ENCODE measurements at regions not wholly inside any gene's neighbourhood (a gene's known extent, or its start where the extent isn't known, plus 50 kb on each side); places are given as distances from the start of the nearest gene placed in this dataset.

- Histone ChIP-seq H3K4me3 (ENCODE audit: low read length) (no peak overlapping the region), H3K27me3 (ENCODE audit: control insufficient read depth, insufficient read depth, low read length) (no peaks in the 10 kb centered on the region), H3K36me3 (ENCODE audit: control insufficient read depth, low read depth, low read length) (no peaks in the 10 kb centered on the region), H3K27ac (ENCODE audit: low read length) (no peak overlapping the region), H3K4me1 (ENCODE audit: control insufficient read depth, low read depth, low read length) (peaks cover 11% of the 10 kb centered on the region), H3K9me3 (ENCODE audit: control insufficient read depth, low read depth, low read length) (no peaks in the 10 kb centered on the region), H3K9ac (ENCODE audit: low read length) (no peak overlapping the region)
Observed at GRCh38 chr6:25013246-25013645, 77.5 kb upstream of the RIPOR2 start.

GRCh38 chr6:25014369-25014768, 78.6 kb upstream of the RIPOR2 start:
- Histone ChIP-seq H3K4me1 (ENCODE audit: control insufficient read depth, low read depth, low read length) (peaks cover 11% of the 10 kb centered on the region), H3K9me3 (ENCODE audit: control insufficient read depth, low read depth, low read length) (no peaks in the 10 kb centered on the region), H3K9ac (ENCODE audit: low read length) (no peak overlapping the region), H3K36me3 (ENCODE audit: control insufficient read depth, low read depth, low read length) (no peaks in the 10 kb centered on the region), H3K4me3 (ENCODE audit: low read length) (no peak overlapping the region), H3K27me3 (ENCODE audit: control insufficient read depth, insufficient read depth, low read length) (no peaks in the 10 kb centered on the region), H3K27ac (ENCODE audit: low read length) (no peak overlapping the region)

- Histone ChIP-seq H3K27me3 (ENCODE audit: control insufficient read depth, insufficient read depth, low read length) (no peaks in the 10 kb centered on the region), H3K9me3 (ENCODE audit: control insufficient read depth, low read depth, low read length) (no peaks in the 10 kb centered on the region), H3K4me3 (ENCODE audit: low read length) (no peak overlapping the region), H3K36me3 (ENCODE audit: control insufficient read depth, low read depth, low read length) (no peaks in the 10 kb centered on the region), H3K4me1 (ENCODE audit: control insufficient read depth, low read depth, low read length) (peaks cover 11% of the 10 kb centered on the region), H3K27ac (ENCODE audit: low read length) (peak overlapping the region; percentile 52), H3K9ac (ENCODE audit: low read length) (peak overlapping the region; percentile 9)
Observed at GRCh38 chr6:25014791-25015560, 79.2 kb upstream of the RIPOR2 start.

- Histone ChIP-seq H3K36me3 (ENCODE audit: control insufficient read depth, low read depth, low read length) (no peaks in the 10 kb centered on the region), H3K9ac (ENCODE audit: low read length) (no peak overlapping the region), H3K27me3 (ENCODE audit: control insufficient read depth, insufficient read depth, low read length) (no peaks in the 10 kb centered on the region), H3K9me3 (ENCODE audit: control insufficient read depth, low read depth, low read length) (no peaks in the 10 kb centered on the region), H3K4me1 (ENCODE audit: control insufficient read depth, low read depth, low read length) (peaks cover 11% of the 10 kb centered on the region), H3K27ac (ENCODE audit: low read length) (no peak overlapping the region), H3K4me3 (ENCODE audit: low read length) (no peak overlapping the region)
Observed at GRCh38 chr6:25016014-25016720, 80.4 kb upstream of the RIPOR2 start.

GRCh38 chr6:25017486-25017885, 81.7 kb upstream of the RIPOR2 start:
- no peaks in the 10 kb centered on the region for H3K9me3 ChIP-seq (ENCODE audit: control insufficient read depth, low read depth, low read length)
- no peak overlapping the region for H3K27ac ChIP-seq (ENCODE audit: low read length)
- no peaks in the 10 kb centered on the region for H3K27me3 ChIP-seq (ENCODE audit: control insufficient read depth, insufficient read depth, low read length)
- H3K4me1 ChIP-seq (ENCODE audit: control insufficient read depth, low read depth, low read length) = peaks cover 11% of the 10 kb centered on the region
- no peaks in the 10 kb centered on the region for H3K36me3 ChIP-seq (ENCODE audit: control insufficient read depth, low read depth, low read length)
- H3K9ac ChIP-seq (ENCODE audit: low read length) = no peak overlapping the region
- H3K4me3 ChIP-seq (ENCODE audit: low read length) = no peak overlapping the region

GRCh38 chr6:25017932-25018567, 82.3 kb upstream of the RIPOR2 start:
- Histone ChIP-seq H3K27me3 (ENCODE audit: control insufficient read depth, insufficient read depth, low read length) (no peaks in the 10 kb centered on the region), H3K4me3 (ENCODE audit: low read length) (no peak overlapping the region), H3K9ac (ENCODE audit: low read length) (no peak overlapping the region), H3K4me1 (ENCODE audit: control insufficient read depth, low read depth, low read length) (peaks cover 11% of the 10 kb centered on the region), H3K9me3 (ENCODE audit: control insufficient read depth, low read depth, low read length) (no peaks in the 10 kb centered on the region), H3K36me3 (ENCODE audit: control insufficient read depth, low read depth, low read length) (no peaks in the 10 kb centered on the region), H3K27ac (ENCODE audit: low read length) (no peak overlapping the region)

- no peak overlapping the region for H3K4me3 ChIP-seq (ENCODE audit: low read length)
- no peak overlapping the region for H3K9ac ChIP-seq (ENCODE audit: low read length)
- peaks cover 11% of the 10 kb centered on the region for H3K4me1 ChIP-seq (ENCODE audit: control insufficient read depth, low read depth, low read length)
- H3K27ac ChIP-seq (ENCODE audit: low read length) = no peak overlapping the region
- no peaks in the 10 kb centered on the region for H3K36me3 ChIP-seq (ENCODE audit: control insufficient read depth, low read depth, low read length)
- H3K9me3 ChIP-seq (ENCODE audit: control insufficient read depth, low read depth, low read length) = no peaks in the 10 kb centered on the region
- H3K27me3 ChIP-seq (ENCODE audit: control insufficient read depth, insufficient read depth, low read length) = no peaks in the 10 kb centered on the region
Observed at GRCh38 chr6:25018568-25018954, 82.8 kb upstream of the RIPOR2 start.

- Histone ChIP-seq H3K9me3 (ENCODE audit: control insufficient read depth, low read depth, low read length) (no peaks in the 10 kb centered on the region), H3K27me3 (ENCODE audit: control insufficient read depth, insufficient read depth, low read length) (no peaks in the 10 kb centered on the region), H3K9ac (ENCODE audit: low read length) (no peak overlapping the region), H3K4me1 (ENCODE audit: control insufficient read depth, low read depth, low read length) (peaks cover 6% of the 10 kb centered on the region), H3K36me3 (ENCODE audit: control insufficient read depth, low read depth, low read length) (no peaks in the 10 kb centered on the region), H3K4me3 (ENCODE audit: low read length) (no peak overlapping the region), H3K27ac (ENCODE audit: low read length) (no peak overlapping the region)
Observed at GRCh38 chr6:25022140-25022553, 86.4 kb upstream of the RIPOR2 start.

- Histone ChIP-seq H3K27ac (ENCODE audit: low read length) (no peak overlapping the region), H3K4me1 (ENCODE audit: control insufficient read depth, low read depth, low read length) (no peaks in the 10 kb centered on the region), H3K27me3 (ENCODE audit: control insufficient read depth, insufficient read depth, low read length) (no peaks in the 10 kb centered on the region), H3K9ac (ENCODE audit: low read length) (no peak overlapping the region), H3K9me3 (ENCODE audit: control insufficient read depth, low read depth, low read length) (no peaks in the 10 kb centered on the region), H3K4me3 (ENCODE audit: low read length) (no peak overlapping the region), H3K36me3 (ENCODE audit: control insufficient read depth, low read depth, low read length) (no peaks in the 10 kb centered on the region)
Observed at GRCh38 chr6:25023781-25024180, 88.0 kb upstream of the RIPOR2 start.

- Histone ChIP-seq H3K27me3 (ENCODE audit: control insufficient read depth, insufficient read depth, low read length) (no peaks in the 10 kb centered on the region), H3K9ac (ENCODE audit: low read length) (no peak overlapping the region), H3K27ac (ENCODE audit: low read length) (no peak overlapping the region), H3K9me3 (ENCODE audit: control insufficient read depth, low read depth, low read length) (no peaks in the 10 kb centered on the region), H3K36me3 (ENCODE audit: control insufficient read depth, low read depth, low read length) (no peaks in the 10 kb centered on the region), H3K4me3 (ENCODE audit: low read length) (no peak overlapping the region), H3K4me1 (ENCODE audit: control insufficient read depth, low read depth, low read length) (no peaks in the 10 kb centered on the region)
Observed at GRCh38 chr6:25024821-25025220, 89.1 kb upstream of the RIPOR2 start.

- no peaks in the 10 kb centered on the region for H3K9me3 ChIP-seq (ENCODE audit: control insufficient read depth, low read depth, low read length)
- H3K27ac ChIP-seq (ENCODE audit: low read length) = no peak overlapping the region
- H3K4me3 ChIP-seq (ENCODE audit: low read length) = no peak overlapping the region
- H3K27me3 ChIP-seq (ENCODE audit: control insufficient read depth, insufficient read depth, low read length) = no peaks in the 10 kb centered on the region
- H3K9ac ChIP-seq (ENCODE audit: low read length) = no peak overlapping the region
- H3K36me3 ChIP-seq (ENCODE audit: control insufficient read depth, low read depth, low read length) = no peaks in the 10 kb centered on the region
- H3K4me1 ChIP-seq (ENCODE audit: control insufficient read depth, low read depth, low read length) = no peaks in the 10 kb centered on the region
Observed at GRCh38 chr6:25025248-25025918, 89.6 kb upstream of the RIPOR2 start.
